GM19468 (cell line): ENCODE measurements at regions not wholly inside any gene's neighbourhood (a gene's known extent, or its start where the extent isn't known, plus 50 kb on each side); places are given as distances from the start of the nearest gene placed in this dataset.

Source experiments
- ATAC-seq: cut with Tn5 transposase; IDR thresholded peaks from one replicate; pipeline ENCODE4 v1.9.1; 2021; ENCODE audit warnings: mild to moderate bottlenecking, moderate library complexity, moderate number of reproducible peaks; ENCODE audit not compliant: unreplicated experiment; ENCODE audit errors: extremely low read depth

- no peak for ATAC-seq
These were observed 133.2 kb upstream of the SVIL start for GRCh38 chr10:29767968-29768367.

- no peak for ATAC-seq
These were observed 132.0 kb upstream of the SVIL start for GRCh38 chr10:29766753-29767152.

- no peak for ATAC-seq
These were observed 130.6 kb upstream of the SVIL start for GRCh38 chr10:29765330-29765729.

- ATAC-seq = no peak
These were observed 128.6 kb upstream of the SVIL start for GRCh38 chr10:29763396-29763795.

- no peak for ATAC-seq
These were observed 127.1 kb upstream of the SVIL start for GRCh38 chr10:29761916-29762315.

- ATAC-seq = no peak
These were observed 125.5 kb upstream of the SVIL start for GRCh38 chr10:29760138-29760900.

GRCh38 chr10:29757551-29758297 is 123.0 kb upstream of the SVIL start:
- no peak for ATAC-seq

GRCh38 chr10:29756451-29756850 is 121.7 kb upstream of the SVIL start:
- ATAC-seq = no peak

GRCh38 chr10:29753283-29753682 is 118.5 kb upstream of the SVIL start:
- no peak for ATAC-seq

- no peak for ATAC-seq
These were observed 116.9 kb upstream of the SVIL start for GRCh38 chr10:29751684-29752083.

GRCh38 chr10:29751240-29751639 is 116.5 kb upstream of the SVIL start:
- ATAC-seq = no peak

GRCh38 chr10:29749150-29749549 is 114.4 kb upstream of the SVIL start:
- no peak for ATAC-seq

GRCh38 chr10:29748109-29748650 is 113.4 kb upstream of the SVIL start:
- ATAC-seq = no peak

GRCh38 chr10:29746080-29746797 is 111.5 kb upstream of the SVIL start:
- ATAC-seq = no peak

GRCh38 chr10:29740981-29741545 is 106.3 kb upstream of the SVIL start:
- no peak for ATAC-seq

- no peak for ATAC-seq
These were observed 103.6 kb upstream of the SVIL start for GRCh38 chr10:29738341-29738740.

- no peak for ATAC-seq
These were observed 102.4 kb upstream of the SVIL start for GRCh38 chr10:29737074-29737593.

GRCh38 chr10:29736366-29737073 is 101.7 kb upstream of the SVIL start:
- ATAC-seq = no peak

GRCh38 chr10:29735628-29736365 is 101.0 kb upstream of the SVIL start:
- peak; percentile 57 for ATAC-seq
